ENCODE measurements at regions not wholly inside any gene's neighbourhood (a gene's known extent, or its start where the extent isn't known, plus 50 kb on each side); places are given as distances from the start of the nearest gene placed in this dataset.

DNA sequence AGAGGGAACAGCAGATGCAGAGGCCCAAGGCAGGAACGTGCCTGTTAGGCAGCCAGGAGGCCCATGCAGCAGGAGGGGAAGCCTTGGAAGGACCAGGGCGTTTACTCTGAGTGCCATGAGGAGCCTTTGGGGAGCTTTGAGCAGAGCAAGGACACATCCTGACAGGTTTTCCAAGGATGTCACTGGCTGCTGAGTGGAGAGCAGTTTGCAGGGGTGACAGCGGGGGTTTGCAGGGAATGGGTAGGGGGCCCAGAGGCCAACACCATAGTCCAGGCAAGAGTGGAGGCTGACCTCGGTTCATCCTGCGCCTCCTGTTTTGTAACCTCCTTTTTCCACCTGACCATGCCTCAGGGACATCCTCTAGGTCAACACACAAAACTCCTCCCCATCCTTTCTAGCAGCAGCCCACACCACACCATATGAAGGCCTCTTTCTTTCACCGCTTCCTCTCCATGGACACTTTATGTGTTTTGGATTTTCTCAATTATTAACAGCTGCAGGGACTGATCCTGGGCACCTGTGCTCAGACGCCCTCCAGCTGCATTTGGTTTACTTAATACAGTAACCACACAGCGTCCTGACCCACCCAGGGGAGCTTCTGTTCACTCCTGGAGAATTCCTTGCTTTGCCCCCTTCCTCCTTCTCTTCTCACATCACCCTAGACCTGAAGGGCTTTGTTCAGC is 528.5 kb downstream of the MATN1 start:
- ChIA-PET POLR2A (no interaction called here), CTCF (no interaction called here)
- no peak for DNase-seq (ENCODE audit: extremely low spot score)
- no peak for TF ChIP-seq CTCF (IDR thresholded peaks at IDR 0.05; ENCODE audit: control extremely low read depth, extremely low read depth, low read depth, missing control alignments)

- CTCF ChIA-PET: no interaction called here
- TF ChIP-seq CTCF (IDR thresholded peaks at IDR 0.05; ENCODE audit: control extremely low read depth, extremely low read depth, low read depth, missing control alignments): no peak
- POLR2A ChIA-PET: no interaction called here
- DNase-seq (ENCODE audit: extremely low spot score): no peak
Observed at GRCh38 chr1:30194046-30194619, 529.3 kb downstream of the MATN1 start.

- no peak for TF ChIP-seq CTCF (IDR thresholded peaks at IDR 0.05; ENCODE audit: control extremely low read depth, extremely low read depth, low read depth, missing control alignments)
- ChIA-PET CTCF (no interaction called here), POLR2A (no interaction called here)
- DNase-seq (ENCODE audit: extremely low spot score): no peak
Observed at GRCh38 chr1:30192969-30193630, 530.3 kb downstream of the MATN1 start.

DNA sequence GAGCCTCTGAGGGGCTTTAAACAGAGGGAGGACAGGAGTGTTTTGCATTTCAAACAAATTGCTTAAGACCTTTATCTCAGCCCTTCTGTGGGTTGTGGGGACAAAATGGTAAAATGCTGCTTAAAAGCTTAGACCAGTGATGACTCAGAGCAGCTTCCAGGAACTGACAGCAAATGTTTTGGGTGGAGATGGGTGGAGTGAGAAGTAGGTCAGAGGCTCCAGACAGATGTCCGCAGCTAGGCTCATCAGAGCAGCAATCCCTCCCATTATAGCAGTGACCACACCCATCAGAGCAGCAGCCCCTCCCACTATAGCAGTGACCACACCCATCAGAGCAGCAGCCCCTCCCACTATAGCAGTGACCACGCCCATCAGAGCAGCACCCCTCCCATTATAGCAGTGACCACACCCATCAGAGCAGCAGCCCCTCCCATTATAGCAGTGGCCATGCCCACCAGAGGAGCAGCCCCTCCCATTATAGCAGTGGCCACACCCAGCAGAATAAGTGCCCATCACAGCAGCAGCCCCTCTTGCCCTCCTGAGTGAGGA is 532.2 kb downstream of the MATN1 start:
- CTCF ChIA-PET: interaction anchor here (1.1 kb wide), 1 partner anchor 189 kb away, joined by 4 read pairs; no protein-coding TSS in a partner anchor

GRCh38 chr1:30190511-30191153 is 532.8 kb downstream of the MATN1 start:
- DNase-seq (ENCODE audit: extremely low spot score): no peak
- CTCF ChIA-PET: interaction anchor here (1.1 kb wide), 1 partner anchor 190 kb away, joined by 4 read pairs; no protein-coding TSS in a partner anchor
- TF ChIP-seq CTCF (IDR thresholded peaks at IDR 0.05; ENCODE audit: control extremely low read depth, extremely low read depth, low read depth, missing control alignments): no peak
- POLR2A ChIA-PET: no interaction called here

More for the DNA sequence above, 532.2 kb downstream of the MATN1 start:
- TF ChIP-seq CTCF (IDR thresholded peaks at IDR 0.05; ENCODE audit: control extremely low read depth, extremely low read depth, low read depth, missing control alignments): no peak
- POLR2A ChIA-PET: interaction anchor here (1.0 kb wide), 1 partner anchor 723 kb away, joined by 3 read pairs; no protein-coding TSS in a partner anchor
- no peak for DNase-seq (ENCODE audit: extremely low spot score)

GRCh38 chr1:30189818-30190500 is 533.4 kb downstream of the MATN1 start:
- ChIA-PET POLR2A (no interaction called here), CTCF (no interaction called here)
- TF ChIP-seq CTCF (IDR thresholded peaks at IDR 0.05; ENCODE audit: control extremely low read depth, extremely low read depth, low read depth, missing control alignments): no peak
- DNase-seq (ENCODE audit: extremely low spot score): no peak

Data from GM10248 (cell line).